K562 (cell line): ENCODE measurements at regions not wholly inside any gene's neighbourhood (a gene's known extent, or its start where the extent isn't known, plus 50 kb on each side); places are given as distances from the start of the nearest gene placed in this dataset.

ENCODE experiments used
- CHCHD3 ChIP-seq: fragments of 250-450 bp; sonication (Bioruptor Pico); IDR thresholded peaks from 2 replicates; pipeline ENCODE4 v2.1.2; 2022; ENCODE audit warnings: mild to moderate bottlenecking
- CTCF ChIP-seq, 3 experiments: IDR thresholded peaks in 2 of 3; conservative IDR thresholded peaks in 1 of 3; 2 replicates each; pipeline ENCODE4 v1.5.1; 2011 to 2012; ENCODE audit warnings: low read length in 3 of 3, mild to moderate bottlenecking in 3 of 3, control low read depth in 2 of 3, improper control_type of control experiment in 1 of 3, inconsistent platforms in 1 of 3, low read depth in 1 of 3, mixed read lengths in 1 of 3, moderate library complexity in 1 of 3; ENCODE audit not compliant: insufficient read depth in 2 of 3
- ELF1 ChIP-seq: fragments of 200-800 bp; sonication (Bioruptor generic); IDR thresholded peaks from 2 replicates; pipeline ENCODE4 v1.6.1; 2016; ENCODE audit warnings: missing genetic modification characterization, missing compliant biosample characterization
- RCOR1 ChIP-seq, 2 experiments: IDR thresholded peaks; 2 replicates each; pipeline ENCODE4 v1.6.1; 2012; ENCODE audit warnings: low read depth in 2 of 2, low read length in 2 of 2, borderline replicate concordance in 1 of 2, improper control_type of control experiment in 1 of 2
- SIN3A ChIP-seq, 2 experiments: fragments of 150-350 bp in 1 of 2; IDR thresholded peaks; 2 replicates each; pipeline ENCODE4 v1.6.1; 2011 to 2016; ENCODE audit warnings: borderline replicate concordance in 2 of 2, low read depth in 2 of 2, low read length in 2 of 2, mild to moderate bottlenecking in 2 of 2, moderate library complexity in 2 of 2; ENCODE audit not compliant: control insufficient read depth in 1 of 2
- SMARCC2 ChIP-seq: fragments of 450-650 bp; IDR thresholded peaks from 2 replicates; pipeline ENCODE4 v1.6.1; 2017; ENCODE audit warnings: antibody characterized with exemption, moderate library complexity, mild to moderate bottlenecking, low read depth
- SOX6 ChIP-seq: fragments of 450-650 bp; IDR thresholded peaks from 2 replicates; pipeline ENCODE4 v1.6.1; 2014; ENCODE audit warnings: mild to moderate bottlenecking
- TRIM28 ChIP-seq: fragments of 450-650 bp; IDR thresholded peaks from 2 replicates; pipeline ENCODE4 v1.6.1; 2017
- ZNF133 ChIP-seq: fragments of 250-450 bp; sonication (Bioruptor Pico); IDR thresholded peaks from 2 replicates; pipeline ENCODE4 v1.4.0; 2020; ENCODE audit warnings: mild to moderate bottlenecking
- ZNF140 ChIP-seq: fragments of 250-450 bp; sonication (Bioruptor Pico); IDR thresholded peaks from 2 replicates; pipeline ENCODE4 v1.8.0; 2021; ENCODE audit warnings: moderate library complexity, mild to moderate bottlenecking, inconsistent platforms

GRCh38 chr21:23155281-23155680 is 2157.1 kb downstream of the NCAM2 start:
- TF ChIP-seq TRIM28 (no peak), RCOR1 (IDR thresholded peaks at IDR 0.05; ENCODE audit: borderline replicate concordance in 1 of 2, low read depth in 2 of 2, low read length in 2 of 2) (no peak), SOX6 (no peak), SIN3A (IDR thresholded peaks at IDR 0.05; ENCODE audit: borderline replicate concordance in 2 of 2, control insufficient read depth in 1 of 2, low read depth in 2 of 2, low read length in 2 of 2) (no peak), CTCF (IDR thresholded peaks at IDR 0.05 in 2 of 3, conservative IDR thresholded peaks at IDR 0.05 in 1 of 3; ENCODE audit: insufficient read depth in 2 of 3, low read depth in 1 of 3, low read length in 3 of 3) (no peak), CHCHD3 (CRISPR knock-in tag) (no peak), ZNF140 (CRISPR knock-in tag) (no peak), SMARCC2 (no peak), ELF1 (tag) (no peak), ZNF133 (CRISPR knock-in tag) (no peak)
